ENCODE measurements at regions not wholly inside any gene's neighbourhood (a gene's known extent, or its start where the extent isn't known, plus 50 kb on each side); places are given as distances from the start of the nearest gene placed in this dataset.

DNA sequence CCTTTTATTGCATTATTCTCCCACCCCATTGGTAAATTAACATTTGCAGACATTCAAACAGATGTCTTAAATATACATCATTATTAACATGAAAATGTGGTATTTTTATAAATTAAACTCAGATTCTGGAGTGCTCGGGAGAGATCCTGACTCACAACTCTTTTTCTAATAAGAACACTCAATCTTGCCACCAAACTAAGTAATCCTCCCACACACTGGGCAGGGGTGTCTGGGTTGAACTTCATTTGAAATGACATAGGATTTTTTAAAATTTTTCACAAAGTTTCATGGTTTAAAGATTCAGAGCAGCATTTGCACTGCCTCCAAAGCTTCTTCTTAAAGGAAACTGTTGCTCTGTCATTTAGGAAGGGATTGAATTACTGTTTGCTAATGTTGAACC is 754.3 kb downstream of the MECOM start:
- Histone ChIP-seq H3K4me2 (ENCODE audit: low read length) (no peak overlapping the region), H3K9ac (ENCODE audit: low read length) (no peak overlapping the region), H2AFZ (ENCODE audit: low read depth, low read length, poor library complexity, severe bottlenecking) (no peak overlapping the region), H3K9me3 (ENCODE audit: control insufficient read depth in 1 of 2, insufficient read depth in 1 of 2, low read depth in 1 of 2, low read length in 2 of 2) (no peaks in the 10 kb centered on the region), H3K27me3 (ENCODE audit: insufficient read depth, low read length) (no peaks in the 10 kb centered on the region), H3K9me2 (ENCODE audit: insufficient read depth) (no peaks in the 10 kb centered on the region), H3K27ac (ENCODE audit: low read depth, low read length) (no peak overlapping the region), H3K79me2 (ENCODE audit: insufficient read depth, low read length) (no peaks in the 10 kb centered on the region), H3K36me3 (ENCODE audit: control insufficient read depth in 1 of 2, insufficient read depth in 2 of 2, low read length in 2 of 2) (no peaks in the 10 kb centered on the region), H4K20me1 (ENCODE audit: insufficient read depth) (no peaks in the 10 kb centered on the region), H3K4me1 (ENCODE audit: control insufficient read depth in 1 of 2, insufficient read depth in 2 of 2, low read length in 2 of 2) (no peaks in the 10 kb centered on the region), H3K4me3 (replicated peaks in 1 of 2; ENCODE audit: low read depth in 1 of 2, low read length in 2 of 2) (no peak overlapping the region)
- RAD21 ChIA-PET (ENCODE audit: low non-redundant PET in 1 of 2, low total read pairs in 2 of 2, uncharacterized antibody in 2 of 2, unreplicated experiment in 2 of 2), result no interaction called here
- TF ChIP-seq SP1 (IDR thresholded peaks at IDR 0.05; ENCODE audit: low read depth) (no peak), SRF (IDR thresholded peaks at IDR 0.05; ENCODE audit: low read depth) (no peak), JUND (IDR thresholded peaks at IDR 0.05) (no peak), ATF3 (IDR thresholded peaks at IDR 0.05) (no peak), ELF1 (IDR thresholded peaks at IDR 0.05; ENCODE audit: borderline replicate concordance, low read depth) (no peak), TCF7L2 (IDR thresholded peaks at IDR 0.05; ENCODE audit: borderline replicate concordance, extremely low read depth, insufficient read depth, insufficient read length) (no peak), CEBPB (IDR thresholded peaks at IDR 0.05; ENCODE audit: low read depth) (no peak), EGR1 (IDR thresholded peaks at IDR 0.05; ENCODE audit: low read depth) (no peak), RAD21 (IDR thresholded peaks at IDR 0.05; ENCODE audit: low read depth) (no peak), SIN3A (IDR thresholded peaks at IDR 0.05; ENCODE audit: low read depth) (no peak), ZNF274 (IDR thresholded peaks at IDR 0.05; ENCODE audit: low read depth, low read length) (no peak), CBX3 (IDR thresholded peaks at IDR 0.05; ENCODE audit: low read depth) (no peak), EZH2phosphoT487 (IDR thresholded peaks at IDR 0.05; ENCODE audit: borderline replicate concordance) (no peak), FOSL1 (IDR thresholded peaks at IDR 0.05; ENCODE audit: low read depth) (no peak), YY1 (IDR thresholded peaks at IDR 0.05; ENCODE audit: extremely low read depth, insufficient replicate concordance, low read depth, low read length) (no peak)
- TF ChIP-seq, protein P1, sequence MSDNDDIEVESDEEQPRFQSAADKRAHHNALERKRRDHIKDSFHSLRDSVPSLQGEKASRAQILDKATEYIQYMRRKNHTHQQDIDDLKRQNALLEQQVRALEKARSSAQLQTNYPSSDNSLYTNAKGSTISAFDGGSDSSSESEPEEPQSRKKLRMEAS (IDR thresholded peaks at IDR 0.05), result no peak
- TF ChIP-seq, protein P2, sequence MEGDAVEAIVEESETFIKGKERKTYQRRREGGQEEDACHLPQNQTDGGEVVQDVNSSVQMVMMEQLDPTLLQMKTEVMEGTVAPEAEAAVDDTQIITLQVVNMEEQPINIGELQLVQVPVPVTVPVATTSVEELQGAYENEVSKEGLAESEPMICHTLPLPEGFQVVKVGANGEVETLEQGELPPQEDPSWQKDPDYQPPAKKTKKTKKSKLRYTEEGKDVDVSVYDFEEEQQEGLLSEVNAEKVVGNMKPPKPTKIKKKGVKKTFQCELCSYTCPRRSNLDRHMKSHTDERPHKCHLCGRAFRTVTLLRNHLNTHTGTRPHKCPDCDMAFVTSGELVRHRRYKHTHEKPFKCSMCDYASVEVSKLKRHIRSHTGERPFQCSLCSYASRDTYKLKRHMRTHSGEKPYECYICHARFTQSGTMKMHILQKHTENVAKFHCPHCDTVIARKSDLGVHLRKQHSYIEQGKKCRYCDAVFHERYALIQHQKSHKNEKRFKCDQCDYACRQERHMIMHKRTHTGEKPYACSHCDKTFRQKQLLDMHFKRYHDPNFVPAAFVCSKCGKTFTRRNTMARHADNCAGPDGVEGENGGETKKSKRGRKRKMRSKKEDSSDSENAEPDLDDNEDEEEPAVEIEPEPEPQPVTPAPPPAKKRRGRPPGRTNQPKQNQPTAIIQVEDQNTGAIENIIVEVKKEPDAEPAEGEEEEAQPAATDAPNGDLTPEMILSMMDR (IDR thresholded peaks at IDR 0.05 in 2 of 3, conservative IDR thresholded peaks at IDR 0.05 in 1 of 3; ENCODE audit: borderline replicate concordance in 1 of 3, insufficient read depth in 1 of 3, low read depth in 2 of 3, low read length in 2 of 3), result no peak
- POLR2A ChIA-PET, result no interaction called here
- intact Hi-C loops (cut with micrococcal nuclease), result no loop called here
- CTCF ChIA-PET, result no interaction called here
- ATAC-seq (no peak), DNase-seq (ENCODE audit: low read depth, low spot score) (no peak)
- BruUV-seq (replicated peaks), result no TSS peak
